ENCODE measurements at regions not wholly inside any gene's neighbourhood (a gene's known extent, or its start where the extent isn't known, plus 50 kb on each side); places are given as distances from the start of the nearest gene placed in this dataset.

DNA sequence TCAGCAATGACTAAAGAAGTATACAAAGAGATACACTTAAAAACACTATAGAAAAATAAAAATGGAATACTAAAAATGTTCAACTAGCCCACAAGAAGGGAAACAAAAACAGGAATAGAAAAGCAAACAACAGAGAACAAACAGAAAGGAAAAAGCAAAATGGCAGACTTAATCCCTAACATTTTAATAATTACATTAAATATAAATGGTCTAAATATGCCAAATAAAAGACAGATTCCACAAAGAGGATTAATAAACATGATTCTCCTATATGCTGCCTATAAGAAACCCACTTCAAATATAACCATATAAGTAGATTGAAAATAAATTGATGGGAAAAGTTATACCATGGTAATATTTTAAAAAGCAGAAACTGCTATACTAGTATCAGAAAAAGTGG is 83.5 kb upstream of the GPR45 start:
- Histone ChIP-seq H3K4me1 (ENCODE audit: control insufficient read depth, insufficient read depth, low read length) (no peaks in the 10 kb centered on the region), H3K4me3 (ENCODE audit: low read depth, low read length) (no peak overlapping the region), H3K36me3 (ENCODE audit: control insufficient read depth in 2 of 2, insufficient read depth in 1 of 2, low read length in 2 of 2) (no peaks in the 10 kb centered on the region), H3K9me3 (ENCODE audit: control insufficient read depth, insufficient read depth, low read depth, low read length) (no peaks in the 10 kb centered on the region), H3K27ac (ENCODE audit: extremely low read depth, low read depth, low read length) (no peak overlapping the region)
- TF ChIP-seq, protein P1, sequence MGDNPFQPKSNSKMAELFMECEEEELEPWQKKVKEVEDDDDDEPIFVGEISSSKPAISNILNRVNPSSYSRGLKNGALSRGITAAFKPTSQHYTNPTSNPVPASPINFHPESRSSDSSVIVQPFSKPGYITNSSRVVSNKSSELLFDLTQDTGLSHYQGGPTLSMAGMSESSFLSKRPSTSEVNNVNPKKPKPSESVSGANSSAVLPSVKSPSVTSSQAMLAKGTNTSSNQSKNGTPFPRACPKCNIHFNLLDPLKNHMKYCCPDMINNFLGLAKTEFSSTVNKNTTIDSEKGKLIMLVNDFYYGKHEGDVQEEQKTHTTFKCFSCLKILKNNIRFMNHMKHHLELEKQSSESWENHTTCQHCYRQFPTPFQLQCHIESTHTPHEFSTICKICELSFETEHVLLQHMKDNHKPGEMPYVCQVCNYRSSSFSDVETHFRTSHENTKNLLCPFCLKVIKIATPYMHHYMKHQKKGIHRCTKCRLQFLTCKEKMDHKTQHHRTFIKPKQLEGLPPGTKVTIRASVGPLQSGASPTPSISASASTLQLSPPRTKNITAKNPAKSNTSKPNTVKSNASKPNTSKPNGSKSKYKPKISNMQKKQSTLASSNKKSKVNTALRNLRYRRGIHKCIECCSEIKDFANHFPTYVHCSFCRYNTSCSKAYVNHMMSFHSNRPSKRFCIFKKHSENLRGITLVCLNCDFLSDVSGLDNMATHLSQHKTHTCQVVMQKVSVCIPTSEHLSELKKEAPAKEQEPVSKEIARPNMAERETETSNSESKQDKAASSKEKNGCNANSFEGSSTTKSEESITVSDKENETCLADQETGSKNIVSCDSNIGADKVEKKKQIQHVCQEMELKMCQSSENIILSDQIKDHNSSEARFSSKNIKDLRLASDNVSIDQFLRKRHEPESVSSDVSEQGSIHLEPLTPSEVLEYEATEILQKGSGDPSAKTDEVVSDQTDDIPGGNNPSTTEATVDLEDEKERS (tag by site-specific recombination; IDR thresholded peaks at IDR 0.05) = no peak
- peak; percentile 48 for TF ChIP-seq SETDB1 (IDR thresholded peaks at IDR 0.05; ENCODE audit: insufficient read length, low read length)
- POLR2A ChIA-PET = no interaction called here
- CTCF ChIA-PET = no interaction called here

DNA sequence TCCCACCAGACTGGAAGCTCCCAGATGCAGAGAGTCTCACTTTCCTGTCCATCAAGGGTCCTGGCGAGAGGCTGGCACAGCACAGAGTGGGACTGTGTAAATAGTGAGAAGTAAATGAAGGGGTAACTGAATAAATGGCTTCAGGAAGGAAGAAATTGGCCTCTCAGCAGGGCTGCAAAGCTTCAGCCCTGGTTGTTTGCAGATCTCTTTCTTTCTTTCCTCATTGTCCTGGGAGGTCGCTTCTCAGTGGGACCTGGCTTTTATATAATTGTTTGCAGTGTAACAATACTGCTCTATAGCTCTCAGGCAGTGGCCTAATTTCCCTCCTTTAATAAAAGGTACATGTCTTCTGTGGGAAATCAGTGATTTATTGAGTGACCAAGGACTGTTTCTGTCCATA is 74.9 kb upstream of the GPR45 start:
- TF ChIP-seq ZNF701 (tag by site-specific recombination; IDR thresholded peaks at IDR 0.05) = no peak
- TF ChIP-seq REPIN1 (tag by site-specific recombination; IDR thresholded peaks at IDR 0.05; ENCODE audit: low read depth) = no peak
- no peak for TF ChIP-seq ZFP37 (tag by site-specific recombination; IDR thresholded peaks at IDR 0.05)
- ChIA-PET CTCF (interaction anchor here (0.6 to 0.9 kb wide), 4 partner anchors 14 to 71 kb away, joined by 3 to 4 read pairs (median 4); no protein-coding TSS in a partner anchor), POLR2A (no interaction called here)
- H3K36me3 ChIP-seq (ENCODE audit: control insufficient read depth in 2 of 2, insufficient read depth in 1 of 2, low read length in 2 of 2) = no peaks in the 10 kb centered on the region
- H3K4me3 ChIP-seq (ENCODE audit: low read depth, low read length) = no peak overlapping the region
- no peaks in the 10 kb centered on the region for H3K4me1 ChIP-seq (ENCODE audit: control insufficient read depth, insufficient read depth, low read length)
- H3K9me3 ChIP-seq (ENCODE audit: control insufficient read depth, insufficient read depth, low read depth, low read length) = no peaks in the 10 kb centered on the region
- no peak overlapping the region for H3K27ac ChIP-seq (ENCODE audit: extremely low read depth, low read depth, low read length)

DNA sequence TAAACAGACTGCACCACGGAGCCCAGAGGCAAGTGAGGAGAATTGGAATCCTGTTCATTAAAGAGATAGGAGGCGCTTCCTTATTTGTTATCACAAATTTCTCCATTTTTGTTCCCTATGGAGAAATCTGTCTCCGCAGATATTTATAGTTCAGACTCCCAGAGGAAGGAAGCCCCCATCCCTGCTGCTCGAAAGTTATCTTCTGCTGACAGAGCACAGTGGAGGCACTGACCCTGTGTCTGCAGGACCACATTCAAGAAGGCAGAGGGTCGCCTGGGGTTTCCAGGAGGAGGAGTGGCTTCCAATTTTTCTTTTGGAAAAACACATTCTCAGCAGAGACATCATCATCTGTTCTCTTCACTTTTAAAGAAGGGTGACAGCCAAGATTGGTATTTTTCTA is 73.0 kb upstream of the GPR45 start:
- Histone ChIP-seq H3K4me3 (ENCODE audit: low read depth, low read length) (no peak overlapping the region), H3K36me3 (ENCODE audit: control insufficient read depth in 2 of 2, insufficient read depth in 1 of 2, low read length in 2 of 2) (no peaks in the 10 kb centered on the region), H3K9me3 (ENCODE audit: control insufficient read depth, insufficient read depth, low read depth, low read length) (no peaks in the 10 kb centered on the region), H3K4me1 (ENCODE audit: control insufficient read depth, insufficient read depth, low read length) (no peaks in the 10 kb centered on the region), H3K27ac (ENCODE audit: extremely low read depth, low read depth, low read length) (no peak overlapping the region)
- POLR2A ChIA-PET = no interaction called here
- CTCF ChIA-PET = no interaction called here
- TF ChIP-seq ZNF302 (tag by site-specific recombination; IDR thresholded peaks at IDR 0.05; ENCODE audit: low read depth) (no peak), ZNF423 (tag by site-specific recombination; IDR thresholded peaks at IDR 0.05) (no peak), ZNF76 (tag by site-specific recombination; IDR thresholded peaks at IDR 0.05; ENCODE audit: borderline replicate concordance, low read depth) (no peak), KLF16 (tag by site-specific recombination; IDR thresholded peaks at IDR 0.05) (no peak), ZNF404 (tag by site-specific recombination; IDR thresholded peaks at IDR 0.05) (no peak), ZFP41 (tag by site-specific recombination; IDR thresholded peaks at IDR 0.05; ENCODE audit: borderline replicate concordance) (no peak), ZNF600 (tag by site-specific recombination; IDR thresholded peaks at IDR 0.05) (no peak), ZNF138 (tag by site-specific recombination; IDR thresholded peaks at IDR 0.05; ENCODE audit: borderline replicate concordance) (no peak), KLF8 (tag by site-specific recombination; IDR thresholded peaks at IDR 0.05) (no peak), ZNF394 (tag by site-specific recombination; IDR thresholded peaks at IDR 0.05; ENCODE audit: borderline replicate concordance) (no peak), TRIM28 (IDR thresholded peaks at IDR 0.05; ENCODE audit: borderline replicate concordance, low read length) (no peak), ZNF2 (tag by site-specific recombination; IDR thresholded peaks at IDR 0.05) (no peak), BCL11B (tag by site-specific recombination; IDR thresholded peaks at IDR 0.05; ENCODE audit: low read depth) (no peak), ZNF843 (tag by site-specific recombination; IDR thresholded peaks at IDR 0.05) (no peak)
- TF ChIP-seq, protein P2, sequence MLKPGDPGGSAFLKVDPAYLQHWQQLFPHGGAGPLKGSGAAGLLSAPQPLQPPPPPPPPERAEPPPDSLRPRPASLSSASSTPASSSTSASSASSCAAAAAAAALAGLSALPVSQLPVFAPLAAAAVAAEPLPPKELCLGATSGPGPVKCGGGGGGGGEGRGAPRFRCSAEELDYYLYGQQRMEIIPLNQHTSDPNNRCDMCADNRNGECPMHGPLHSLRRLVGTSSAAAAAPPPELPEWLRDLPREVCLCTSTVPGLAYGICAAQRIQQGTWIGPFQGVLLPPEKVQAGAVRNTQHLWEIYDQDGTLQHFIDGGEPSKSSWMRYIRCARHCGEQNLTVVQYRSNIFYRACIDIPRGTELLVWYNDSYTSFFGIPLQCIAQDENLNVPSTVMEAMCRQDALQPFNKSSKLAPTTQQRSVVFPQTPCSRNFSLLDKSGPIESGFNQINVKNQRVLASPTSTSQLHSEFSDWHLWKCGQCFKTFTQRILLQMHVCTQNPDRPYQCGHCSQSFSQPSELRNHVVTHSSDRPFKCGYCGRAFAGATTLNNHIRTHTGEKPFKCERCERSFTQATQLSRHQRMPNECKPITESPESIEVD (tag by site-specific recombination; IDR thresholded peaks at IDR 0.05) = no peak
- TF ChIP-seq, protein P3, sequence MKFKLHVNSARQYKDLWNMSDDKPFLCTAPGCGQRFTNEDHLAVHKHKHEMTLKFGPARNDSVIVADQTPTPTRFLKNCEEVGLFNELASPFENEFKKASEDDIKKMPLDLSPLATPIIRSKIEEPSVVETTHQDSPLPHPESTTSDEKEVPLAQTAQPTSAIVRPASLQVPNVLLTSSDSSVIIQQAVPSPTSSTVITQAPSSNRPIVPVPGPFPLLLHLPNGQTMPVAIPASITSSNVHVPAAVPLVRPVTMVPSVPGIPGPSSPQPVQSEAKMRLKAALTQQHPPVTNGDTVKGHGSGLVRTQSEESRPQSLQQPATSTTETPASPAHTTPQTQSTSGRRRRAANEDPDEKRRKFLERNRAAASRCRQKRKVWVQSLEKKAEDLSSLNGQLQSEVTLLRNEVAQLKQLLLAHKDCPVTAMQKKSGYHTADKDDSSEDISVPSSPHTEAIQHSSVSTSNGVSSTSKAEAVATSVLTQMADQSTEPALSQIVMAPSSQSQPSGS (tag by site-specific recombination; IDR thresholded peaks at IDR 0.05; ENCODE audit: low read depth) = no peak
- TF ChIP-seq, protein P4, sequence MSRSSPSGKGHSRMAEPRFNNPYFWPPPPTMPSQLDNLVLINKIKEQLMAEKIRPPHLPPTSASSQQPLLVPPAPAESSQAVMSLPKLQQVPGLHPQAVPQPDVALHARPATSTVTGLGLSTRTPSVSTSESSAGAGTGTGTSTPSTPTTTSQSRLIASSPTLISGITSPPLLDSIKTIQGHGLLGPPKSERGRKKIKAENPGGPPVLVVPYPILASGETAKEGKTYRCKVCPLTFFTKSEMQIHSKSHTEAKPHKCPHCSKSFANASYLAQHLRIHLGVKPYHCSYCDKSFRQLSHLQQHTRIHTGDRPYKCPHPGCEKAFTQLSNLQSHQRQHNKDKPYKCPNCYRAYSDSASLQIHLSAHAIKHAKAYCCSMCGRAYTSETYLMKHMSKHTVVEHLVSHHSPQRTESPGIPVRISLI (tag by site-specific recombination; IDR thresholded peaks at IDR 0.05) = no peak

Measured in HEK293 (cell line).